HG03066 (cell line): ENCODE measurements at regions not wholly inside any gene's neighbourhood (a gene's known extent, or its start where the extent isn't known, plus 50 kb on each side); places are given as distances from the start of the nearest gene placed in this dataset.

Source experiments
- ATAC-seq: cut with Tn5 transposase; IDR thresholded peaks from one replicate; pipeline ENCODE4 v1.9.1; 2021; ENCODE audit warnings: low read depth; ENCODE audit not compliant: unreplicated experiment

GRCh38 chr18:41758534-41758933 is 196.5 kb upstream of the PIK3C3 start:
- ATAC-seq, result no peak

- ATAC-seq, result no peak
Measured at GRCh38 chr18:41756141-41756540, 198.9 kb upstream of the PIK3C3 start.

GRCh38 chr18:41754332-41754731 is 200.7 kb upstream of the PIK3C3 start:
- ATAC-seq, result no peak

GRCh38 chr18:41753826-41754225 is 201.2 kb upstream of the PIK3C3 start:
- ATAC-seq, result no peak

GRCh38 chr18:41752826-41753225 is 202.2 kb upstream of the PIK3C3 start:
- no peak for ATAC-seq

- no peak for ATAC-seq
Measured at GRCh38 chr18:41751652-41752051, 203.4 kb upstream of the PIK3C3 start.

- ATAC-seq, result no peak
Measured at GRCh38 chr18:41751161-41751560, 203.9 kb upstream of the PIK3C3 start.

GRCh38 chr18:41747723-41748242 is 207.3 kb upstream of the PIK3C3 start:
- ATAC-seq, result no peak

GRCh38 chr18:41745166-41746049 is 209.6 kb upstream of the PIK3C3 start:
- ATAC-seq, result no peak

GRCh38 chr18:41744421-41745030 is 210.5 kb upstream of the PIK3C3 start:
- no peak for ATAC-seq

GRCh38 chr18:41737218-41737617 is 217.8 kb upstream of the PIK3C3 start:
- no peak for ATAC-seq

GRCh38 chr18:41734917-41735316 is 220.1 kb upstream of the PIK3C3 start:
- no peak for ATAC-seq

GRCh38 chr18:41732356-41732755 is 222.7 kb upstream of the PIK3C3 start:
- ATAC-seq, result no peak

GRCh38 chr18:41731884-41732283 is 223.2 kb upstream of the PIK3C3 start:
- no peak for ATAC-seq

GRCh38 chr18:41724195-41724594 is 230.8 kb upstream of the PIK3C3 start:
- ATAC-seq, result no peak

- ATAC-seq, result no peak
Measured at GRCh38 chr18:41721103-41721790, 233.8 kb upstream of the PIK3C3 start.

GRCh38 chr18:41720226-41720625 is 234.8 kb upstream of the PIK3C3 start:
- ATAC-seq, result no peak

- ATAC-seq, result no peak
Measured at GRCh38 chr18:41719808-41720207, 235.2 kb upstream of the PIK3C3 start.

GRCh38 chr18:41714872-41715271 is 240.2 kb upstream of the PIK3C3 start:
- no peak for ATAC-seq

GRCh38 chr18:41713969-41714825 is 240.8 kb upstream of the PIK3C3 start:
- no peak for ATAC-seq
